ENCODE measurements at regions not wholly inside any gene's neighbourhood (a gene's known extent, or its start where the extent isn't known, plus 50 kb on each side); places are given as distances from the start of the nearest gene placed in this dataset.

GRCh38 chr4:42306221-42307109 is 90.8 kb upstream of the SHISA3 start:
- DNase-seq = no peak
- Histone ChIP-seq H3K4me3 (no peak overlapping the region), H2AFZ (no peak overlapping the region), H3K4me2 (no peak overlapping the region), H3K36me3 (ENCODE audit: low read depth) (no peaks in the 10 kb centered on the region), H3K27me3 (ENCODE audit: insufficient read depth, low read depth) (peaks cover 32% of the 10 kb centered on the region; the same call in 1 of the 2 replicates), H3K9me2 (ENCODE audit: insufficient read depth) (no peaks in the 10 kb centered on the region), H3K9me3 (ENCODE audit: insufficient read depth, low read depth) (no peaks in the 10 kb centered on the region), H3K79me2 (ENCODE audit: low read depth) (no peaks in the 10 kb centered on the region), H3F3A (ENCODE audit: insufficient read depth, low read depth) (no peaks in the 10 kb centered on the region), H4K20me1 (ENCODE audit: insufficient read depth) (no peaks in the 10 kb centered on the region), H3K4me1 (replicated peaks; ENCODE audit: insufficient read depth) (no peaks in the 10 kb centered on the region), H3K27ac (no peak overlapping the region)
- ChIA-PET CTCF (no interaction called here), POLR2A (ENCODE audit: unreplicated experiment) (no interaction called here)
- intact Hi-C loops (cut with micrococcal nuclease; ENCODE audit: unreplicated experiment) = no loop called here
- no TSS peak for BruUV-seq (replicated peaks)
- no peak for TF ChIP-seq CTCF (conservative IDR thresholded peaks at IDR 0.05)
- no peak for TF ChIP-seq EZH2 (IDR thresholded peaks at IDR 0.05; ENCODE audit: low read depth)

DNA sequence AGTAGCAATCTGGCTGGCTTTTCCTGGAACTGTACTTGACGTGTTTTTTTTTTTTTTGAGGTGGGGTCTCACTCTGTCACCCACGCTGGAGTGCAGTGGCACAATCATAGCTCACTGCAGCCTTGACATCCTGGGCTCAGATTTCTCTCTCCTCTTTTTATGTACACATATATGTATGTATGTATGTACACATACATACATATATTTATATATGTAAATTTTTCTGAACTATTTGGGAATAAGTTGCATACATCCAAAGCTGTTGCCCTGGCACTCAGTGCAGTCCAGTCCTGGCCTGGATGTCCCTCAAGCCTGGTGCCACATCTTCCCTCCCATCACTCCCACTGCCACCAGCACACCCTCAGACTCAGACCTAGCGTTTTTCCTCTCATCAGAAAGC is 89.0 kb upstream of the SHISA3 start:
- Histone ChIP-seq H3K79me2 (ENCODE audit: low read depth) (no peaks in the 10 kb centered on the region), H3K27ac (no peak overlapping the region), H3K4me2 (no peak overlapping the region), H3K9me3 (ENCODE audit: insufficient read depth, low read depth) (no peaks in the 10 kb centered on the region), H2AFZ (no peak overlapping the region), H3K27me3 (ENCODE audit: insufficient read depth, low read depth) (peaks cover 24% of the 10 kb centered on the region; the same call in 1 of the 2 replicates), H3K4me1 (replicated peaks; ENCODE audit: insufficient read depth) (no peaks in the 10 kb centered on the region), H4K20me1 (ENCODE audit: insufficient read depth) (no peaks in the 10 kb centered on the region), H3F3A (ENCODE audit: insufficient read depth, low read depth) (no peaks in the 10 kb centered on the region), H3K36me3 (ENCODE audit: low read depth) (no peaks in the 10 kb centered on the region), H3K9me2 (ENCODE audit: insufficient read depth) (no peaks in the 10 kb centered on the region), H3K4me3 (no peak overlapping the region)
- TF ChIP-seq CTCF (conservative IDR thresholded peaks at IDR 0.05) (no peak), EZH2 (IDR thresholded peaks at IDR 0.05; ENCODE audit: low read depth) (no peak)
- BruUV-seq (replicated peaks) = no TSS peak
- intact Hi-C loops (cut with micrococcal nuclease; ENCODE audit: unreplicated experiment) = no loop called here
- ChIA-PET POLR2A (ENCODE audit: unreplicated experiment) (no interaction called here), CTCF (no interaction called here)
- DNase-seq = no peak

GRCh38 chr4:42309361-42310260 is 87.7 kb upstream of the SHISA3 start:
- no peak for TF ChIP-seq EZH2 (IDR thresholded peaks at IDR 0.05; ENCODE audit: low read depth)
- no peak for TF ChIP-seq CTCF (conservative IDR thresholded peaks at IDR 0.05)
- no peak for DNase-seq
- no peaks in the 10 kb centered on the region for H3F3A ChIP-seq (ENCODE audit: insufficient read depth, low read depth)
- ChIA-PET CTCF (no interaction called here), POLR2A (ENCODE audit: unreplicated experiment) (interaction anchor here (0.6 kb wide), 1 partner anchor 347 kb away, joined by 4 read pairs; no protein-coding TSS in a partner anchor)
- H3K9me3 ChIP-seq (ENCODE audit: insufficient read depth, low read depth) = no peaks in the 10 kb centered on the region
- H3K4me2 ChIP-seq = no peak overlapping the region
- BruUV-seq (replicated peaks) = no TSS peak
- no peak overlapping the region for H3K27ac ChIP-seq
- no peaks in the 10 kb centered on the region for H4K20me1 ChIP-seq (ENCODE audit: insufficient read depth)
- H3K9me2 ChIP-seq (ENCODE audit: insufficient read depth) = no peaks in the 10 kb centered on the region
- no peak overlapping the region for H3K4me3 ChIP-seq
- H3K79me2 ChIP-seq (ENCODE audit: low read depth) = no peaks in the 10 kb centered on the region
- no peaks in the 10 kb centered on the region for H3K4me1 ChIP-seq (replicated peaks; ENCODE audit: insufficient read depth)
- H2AFZ ChIP-seq = no peak overlapping the region
- peaks cover 20% of the 10 kb centered on the region; the same call in 1 of the 2 replicates for H3K27me3 ChIP-seq (ENCODE audit: insufficient read depth, low read depth)
- intact Hi-C loops (cut with micrococcal nuclease; ENCODE audit: unreplicated experiment) = no loop called here
- no peaks in the 10 kb centered on the region for H3K36me3 ChIP-seq (ENCODE audit: low read depth)
